ENCODE measurements at regions not wholly inside any gene's neighbourhood (a gene's known extent, or its start where the extent isn't known, plus 50 kb on each side); places are given as distances from the start of the nearest gene placed in this dataset.

- Histone ChIP-seq H3K4me1 (no peaks in the 10 kb centered on the region), H3K9me3 (no peaks in the 10 kb centered on the region), H3K27ac (no peak overlapping the region), H3K27me3 (no peaks in the 10 kb centered on the region), H3K4me3 (no peak overlapping the region), H3K36me3 (no peaks in the 10 kb centered on the region)
- TF ChIP-seq CTCF (IDR thresholded peaks at IDR 0.05), result no peak
- no peak for DNase-seq
- intact Hi-C loops (cut with DNase I; ENCODE audit: low total_unique reads), result no loop called here
These were observed 1144.4 kb downstream of the NLGN4X start for GRCh38 chrX:5084279-5084678.

- TF ChIP-seq CTCF (IDR thresholded peaks at IDR 0.05), result no peak
- Histone ChIP-seq H3K27ac (no peak overlapping the region), H3K27me3 (no peaks in the 10 kb centered on the region), H3K36me3 (no peaks in the 10 kb centered on the region), H3K4me3 (no peak overlapping the region), H3K4me1 (no peaks in the 10 kb centered on the region), H3K9me3 (no peaks in the 10 kb centered on the region)
- DNase-seq, result no peak
- intact Hi-C loops (cut with DNase I; ENCODE audit: low total_unique reads), result no loop called here
These were observed 1146.0 kb downstream of the NLGN4X start for GRCh38 chrX:5082705-5083104.

GRCh38 chrX:5080791-5081190 is 1147.9 kb downstream of the NLGN4X start:
- DNase-seq, result no peak
- no peaks in the 10 kb centered on the region for H3K36me3 ChIP-seq
- H3K4me1 ChIP-seq, result no peaks in the 10 kb centered on the region
- intact Hi-C loops (cut with DNase I; ENCODE audit: low total_unique reads), result no loop called here
- TF ChIP-seq CTCF (IDR thresholded peaks at IDR 0.05), result no peak
- H3K27me3 ChIP-seq, result no peaks in the 10 kb centered on the region
- H3K4me3 ChIP-seq, result no peak overlapping the region
- no peak overlapping the region for H3K27ac ChIP-seq
- no peaks in the 10 kb centered on the region for H3K9me3 ChIP-seq

- no peak overlapping the region for H3K4me3 ChIP-seq
- TF ChIP-seq CTCF (IDR thresholded peaks at IDR 0.05), result no peak
- H3K9me3 ChIP-seq, result no peaks in the 10 kb centered on the region
- no peaks in the 10 kb centered on the region for H3K36me3 ChIP-seq
- peaks cover 0 to 13% (median 5%) of the 10 kb centered on the region in 4 donors for H3K4me1 ChIP-seq
- intact Hi-C loops (cut with DNase I; ENCODE audit: low total_unique reads), result no loop called here
- no peak overlapping the region for H3K27ac ChIP-seq
- DNase-seq, result no peak
- H3K27me3 ChIP-seq, result no peaks in the 10 kb centered on the region
These were observed 1160.1 kb downstream of the NLGN4X start for GRCh38 chrX:5068550-5068949.

GRCh38 chrX:5057786-5058185 is 1170.9 kb downstream of the NLGN4X start:
- intact Hi-C loops (cut with DNase I; ENCODE audit: low total_unique reads), result no loop called here
- H3K36me3 ChIP-seq, result no peaks in the 10 kb centered on the region
- no peak for DNase-seq
- H3K27me3 ChIP-seq, result no peaks in the 10 kb centered on the region
- H3K4me1 ChIP-seq, result peaks cover 0 to 13% (median 2%) of the 10 kb centered on the region in 4 donors
- H3K9me3 ChIP-seq, result no peaks in the 10 kb centered on the region
- no peak overlapping the region for H3K4me3 ChIP-seq
- no peak for TF ChIP-seq CTCF (IDR thresholded peaks at IDR 0.05)
- H3K27ac ChIP-seq, result peak overlapping the region; percentile 6 to 56

- Histone ChIP-seq H3K27ac (no peak overlapping the region), H3K4me3 (no peak overlapping the region), H3K4me1 (peaks cover 0 to 22% (median 0%) of the 10 kb centered on the region in 4 donors), H3K36me3 (no peaks in the 10 kb centered on the region), H3K9me3 (no peaks in the 10 kb centered on the region), H3K27me3 (no peaks in the 10 kb centered on the region)
- no peak for DNase-seq
- TF ChIP-seq CTCF (IDR thresholded peaks at IDR 0.05), result no peak
- intact Hi-C loops (cut with DNase I; ENCODE audit: low total_unique reads), result no loop called here
These were observed 1173.8 kb downstream of the NLGN4X start for GRCh38 chrX:5054852-5055251.

Measured in tibial artery (tissue), 4 donors.